ENCODE measurements at regions not wholly inside any gene's neighbourhood (a gene's known extent, or its start where the extent isn't known, plus 50 kb on each side); places are given as distances from the start of the nearest gene placed in this dataset.

DNA sequence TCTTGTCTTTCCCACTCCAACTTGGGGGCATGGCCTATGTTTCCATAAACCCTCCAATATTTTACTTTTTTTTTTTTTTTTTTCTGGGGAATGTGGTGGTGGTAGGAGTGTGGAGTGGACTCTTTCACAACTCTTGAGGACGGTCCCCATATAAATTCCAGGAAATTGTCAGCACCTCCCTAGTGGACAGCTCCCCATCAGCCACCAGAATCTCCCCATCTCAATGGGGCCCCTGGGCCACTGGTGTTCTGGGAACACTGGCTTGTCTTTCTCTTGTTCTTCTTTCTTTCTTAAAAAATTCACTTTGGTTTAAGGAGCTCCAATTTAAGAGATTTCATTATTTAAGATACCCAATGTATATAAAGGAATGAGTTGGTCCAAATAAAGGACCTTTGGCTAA, 74.1 kb downstream of the ADM start:
- POLR2A ChIA-PET (ENCODE audit: unreplicated experiment), result interaction anchor here (0.7 kb wide), 1 partner anchor 193 kb away, joined by 20 read pairs; no protein-coding TSS in a partner anchor
- WGBS, 2 experiments (ENCODE audit: extremely low coverage in 2 of 2, insufficient read length in 1 of 2), result no CpG with 5 or more reads among the region's 1 CpG

More for the DNA sequence above, 74.1 kb downstream of the ADM start:
- Histone ChIP-seq H3K56ac (ENCODE audit: extremely low read depth, insufficient read depth, low read length) (no peak overlapping the region), H2BK15ac (ENCODE audit: low read depth, low read length) (no peak overlapping the region), H4K5ac (ENCODE audit: low read depth, low read length) (no peak overlapping the region), H3K14ac (replicated peaks; ENCODE audit: low read depth, low read length) (no peak overlapping the region), H2BK20ac (ENCODE audit: low read depth, low read length) (0 out of 2 replicates have a peak overlapping the region, but pooled peaks have one; percentile 20), H2AFZ (replicated peaks; ENCODE audit: low read length, poor library complexity) (no peak overlapping the region), H4K8ac (ENCODE audit: low read depth in 2 of 2, low read length in 2 of 2) (no peak overlapping the region), H3K79me1 (ENCODE audit: low read depth in 1 of 2, low read length in 2 of 2) (no peaks in the 10 kb centered on the region), H4K91ac (ENCODE audit: insufficient read depth, low read depth, low read length) (no peak overlapping the region), H3K4me1 (ENCODE audit: control insufficient read depth, insufficient read depth, low read length) (peaks cover 22% of the 10 kb centered on the region), H2BK120ac (ENCODE audit: low read depth, low read length) (no peak overlapping the region), H2BK5ac (ENCODE audit: low read depth, low read length, poor library complexity, severe bottlenecking) (no peak overlapping the region), H3K23ac (ENCODE audit: low read depth, low read length) (no peak overlapping the region), H3K27me3 (ENCODE audit: control insufficient read depth, insufficient read depth, low read length) (no peaks in the 10 kb centered on the region), H3K4me2 (ENCODE audit: low read depth, low read length) (no peak overlapping the region), H3K9me3 (ENCODE audit: control insufficient read depth, insufficient read depth, low read length) (no peaks in the 10 kb centered on the region), H4K20me1 (ENCODE audit: insufficient read depth, low read length) (no peaks in the 10 kb centered on the region), H3K18ac (ENCODE audit: low read depth, low read length) (no peak overlapping the region; the same call in 1 of the 2 replicates), H3K36me3 (ENCODE audit: control insufficient read depth, insufficient read depth, low read length) (no peaks in the 10 kb centered on the region), H3K9ac (ENCODE audit: low read depth, low read length) (no peak overlapping the region), H3K4ac (ENCODE audit: low read depth, low read length) (no peak overlapping the region), H2AK9ac (replicated peaks; ENCODE audit: low read depth, low read length, poor library complexity) (no peak overlapping the region), H3K27ac (ENCODE audit: insufficient read depth, low read length) (peak overlapping the region; percentile 48; the same call in 1 of the 2 replicates), H2AK5ac (ENCODE audit: low read depth, low read length) (no peak overlapping the region), H3K4me3 (ENCODE audit: insufficient read depth, low read depth, low read length) (no peak overlapping the region), H3K9me1 (ENCODE audit: insufficient read depth, low read length) (peaks cover 20% of the 10 kb centered on the region; the same call in 1 of the 2 replicates)
- CTCF ChIA-PET, result interaction anchor here (1.1 kb wide), 1 partner anchor 12 kb away, joined by 3 read pairs; no protein-coding TSS in a partner anchor
- dilution Hi-C loops (cut with HindIII; ENCODE audit: low sequenced_read_pairs, unreplicated experiment), result no loop called here
- peak; percentile 43 for ATAC-seq (ENCODE audit: low read depth)
- intact Hi-C loops (cut with micrococcal nuclease), result no loop called here
- BruUV-seq (replicated peaks), result no TSS peak
- TF ChIP-seq RCOR1 (IDR thresholded peaks at IDR 0.05; ENCODE audit: insufficient replicate concordance, low read length) (peak; percentile 20), RAD21 (IDR thresholded peaks at IDR 0.05; ENCODE audit: low read length) (no peak), CEBPB (IDR thresholded peaks at IDR 0.05; ENCODE audit: low read depth, low read length) (peak; percentile 36; the same call in 1 of the 2 replicates), MAZ (IDR thresholded peaks at IDR 0.05; ENCODE audit: borderline replicate concordance, low read depth, low read length) (peak; percentile 13; the same call in 1 of the 2 replicates), NFE2L2 (IDR thresholded peaks at IDR 0.05; ENCODE audit: low read depth, low read length) (no peak), RFX5 (IDR thresholded peaks at IDR 0.05; ENCODE audit: low read depth, low read length) (no peak), MAFK (IDR thresholded peaks at IDR 0.05; ENCODE audit: low read depth, low read length) (no peak), POLR2A (IDR thresholded peaks at IDR 0.05; ENCODE audit: low read depth, low read length) (no peak), SMC3 (IDR thresholded peaks at IDR 0.05; ENCODE audit: low read depth, low read length) (no peak)
- TF ChIP-seq, protein P1, sequence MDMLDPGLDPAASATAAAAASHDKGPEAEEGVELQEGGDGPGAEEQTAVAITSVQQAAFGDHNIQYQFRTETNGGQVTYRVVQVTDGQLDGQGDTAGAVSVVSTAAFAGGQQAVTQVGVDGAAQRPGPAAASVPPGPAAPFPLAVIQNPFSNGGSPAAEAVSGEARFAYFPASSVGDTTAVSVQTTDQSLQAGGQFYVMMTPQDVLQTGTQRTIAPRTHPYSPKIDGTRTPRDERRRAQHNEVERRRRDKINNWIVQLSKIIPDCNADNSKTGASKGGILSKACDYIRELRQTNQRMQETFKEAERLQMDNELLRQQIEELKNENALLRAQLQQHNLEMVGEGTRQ (IDR thresholded peaks at IDR 0.05; ENCODE audit: low read depth, low read length), result no peak
- DNase-seq, result peak; percentile 50
- in situ Hi-C loops (cut with MboI; ENCODE audit: low sequenced_read_pairs), result no loop called here

Measured in IMR-90 (cell line).